ENCODE measurements at regions not wholly inside any gene's neighbourhood (a gene's known extent, or its start where the extent isn't known, plus 50 kb on each side); places are given as distances from the start of the nearest gene placed in this dataset.
"Not testable (repeated sequence)": the region's sequence is repeated elsewhere in the genome, so short reads cannot be mapped to it uniquely, and the experiment has no call there.

DNA sequence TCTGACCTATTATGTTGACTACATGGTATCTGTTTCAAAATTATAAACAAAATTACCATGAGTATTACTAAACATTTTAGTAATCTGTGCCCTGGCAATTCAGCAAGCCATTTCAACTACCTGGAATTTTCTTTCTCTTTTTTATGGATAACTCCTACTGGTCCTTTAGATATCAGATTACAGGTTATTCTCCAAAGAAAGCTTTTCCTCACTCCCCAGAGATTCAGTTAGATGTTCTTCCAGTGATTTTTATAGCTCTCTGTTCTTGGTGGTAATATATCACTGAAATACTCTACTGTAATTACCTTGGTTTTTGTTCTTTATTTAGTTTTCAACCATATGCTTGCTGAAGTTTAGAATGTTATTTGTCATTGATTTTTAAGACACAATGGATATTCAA lies 930.2 kb upstream of the FOXG1 start:
- Histone ChIP-seq H3K9me3 (no peaks in the 10 kb centered on the region), H3K4me1 (no peaks in the 10 kb centered on the region), H3K4me3 (no peak overlapping the region), H3K36me3 (ENCODE audit: low read depth, missing control alignments) (no peaks in the 10 kb centered on the region), H3K27ac (no peak overlapping the region), H3K27me3 (no peaks in the 10 kb centered on the region)
- no peak for DNase-seq
- TF ChIP-seq, protein P1, sequence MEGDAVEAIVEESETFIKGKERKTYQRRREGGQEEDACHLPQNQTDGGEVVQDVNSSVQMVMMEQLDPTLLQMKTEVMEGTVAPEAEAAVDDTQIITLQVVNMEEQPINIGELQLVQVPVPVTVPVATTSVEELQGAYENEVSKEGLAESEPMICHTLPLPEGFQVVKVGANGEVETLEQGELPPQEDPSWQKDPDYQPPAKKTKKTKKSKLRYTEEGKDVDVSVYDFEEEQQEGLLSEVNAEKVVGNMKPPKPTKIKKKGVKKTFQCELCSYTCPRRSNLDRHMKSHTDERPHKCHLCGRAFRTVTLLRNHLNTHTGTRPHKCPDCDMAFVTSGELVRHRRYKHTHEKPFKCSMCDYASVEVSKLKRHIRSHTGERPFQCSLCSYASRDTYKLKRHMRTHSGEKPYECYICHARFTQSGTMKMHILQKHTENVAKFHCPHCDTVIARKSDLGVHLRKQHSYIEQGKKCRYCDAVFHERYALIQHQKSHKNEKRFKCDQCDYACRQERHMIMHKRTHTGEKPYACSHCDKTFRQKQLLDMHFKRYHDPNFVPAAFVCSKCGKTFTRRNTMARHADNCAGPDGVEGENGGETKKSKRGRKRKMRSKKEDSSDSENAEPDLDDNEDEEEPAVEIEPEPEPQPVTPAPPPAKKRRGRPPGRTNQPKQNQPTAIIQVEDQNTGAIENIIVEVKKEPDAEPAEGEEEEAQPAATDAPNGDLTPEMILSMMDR (IDR thresholded peaks at IDR 0.05) = no peak
- TF ChIP-seq POLR2A (IDR thresholded peaks at IDR 0.05) = no peak
- intact Hi-C loops (cut with DNase I; ENCODE audit: low total_unique reads) = no loop called here

DNA sequence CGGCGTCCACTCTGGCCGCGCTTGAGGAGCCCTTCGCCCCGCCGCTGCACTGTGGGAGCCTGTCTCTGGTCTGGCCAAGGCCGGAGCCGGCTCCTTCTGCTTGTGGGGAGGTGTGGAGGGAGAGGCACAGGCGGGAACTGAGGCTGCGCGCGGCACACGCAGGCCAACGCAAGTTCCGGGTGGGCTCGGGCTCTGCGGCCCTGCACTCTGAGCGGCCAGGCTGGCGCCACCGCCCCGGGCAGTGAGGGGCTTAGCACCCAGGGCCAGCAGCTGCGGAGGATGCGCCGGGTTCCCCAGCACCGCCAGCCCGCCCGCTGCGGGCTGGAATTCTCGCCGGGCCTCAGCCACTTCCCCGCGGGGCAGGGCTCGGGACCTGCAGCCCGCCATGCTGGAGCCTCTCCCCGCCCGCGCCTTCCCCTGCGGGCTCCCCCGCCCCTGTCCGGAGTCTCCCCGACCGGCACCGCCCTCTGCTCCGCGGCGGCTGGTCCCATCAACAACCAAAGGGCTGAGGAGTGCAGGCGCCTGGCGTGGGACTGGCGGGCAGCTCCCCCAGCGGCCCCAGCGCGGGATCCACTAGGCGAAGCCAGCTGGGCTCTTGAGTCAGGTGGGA lies 921.2 kb upstream of the FOXG1 start:
- no peaks in the 10 kb centered on the region for H3K36me3 ChIP-seq (ENCODE audit: low read depth, missing control alignments)
- TF ChIP-seq, protein P1 (IDR thresholded peaks at IDR 0.05) = no peak
- peak; percentile 49 for DNase-seq
- intact Hi-C loops (cut with DNase I; ENCODE audit: low total_unique reads) = no loop called here
- no peaks in the 10 kb centered on the region for H3K4me1 ChIP-seq
- peak overlapping the region; percentile 53 to 55 for H3K4me3 ChIP-seq
- no peaks in the 10 kb centered on the region for H3K9me3 ChIP-seq
- no peaks in the 10 kb centered on the region for H3K27me3 ChIP-seq
- WGBS, 2 donors = 71 to 89% methylated on average over 15 to 52 of the region's 54 CpGs
- H3K27ac ChIP-seq = peak overlapping the region in 1 of 2 donors; percentile 59

DNA sequence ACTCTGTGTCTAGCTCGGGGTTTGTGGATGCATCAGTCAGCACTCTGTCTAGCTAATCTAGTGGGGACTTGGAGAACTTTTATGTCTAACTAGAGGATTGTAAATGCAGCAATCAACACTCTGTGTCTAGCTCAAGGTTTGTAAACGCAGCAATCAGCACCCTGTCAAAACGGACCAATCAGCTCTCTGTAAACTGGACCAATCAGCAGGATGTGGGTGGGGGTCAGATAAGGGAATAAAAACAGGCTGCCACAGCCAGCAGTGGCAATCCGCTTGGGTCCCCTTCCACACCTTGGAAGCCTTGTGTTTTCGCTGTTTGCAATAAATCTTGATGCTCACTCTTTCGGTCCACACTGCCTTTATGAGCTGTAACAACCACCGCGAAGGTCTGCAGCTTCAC lies 920.7 kb upstream of the FOXG1 start:
- 65 to 71% methylated on average over 8 of the region's 8 CpGs for WGBS, 2 donors
- no peaks in the 10 kb centered on the region for H3K36me3 ChIP-seq (ENCODE audit: low read depth, missing control alignments)

DNA sequence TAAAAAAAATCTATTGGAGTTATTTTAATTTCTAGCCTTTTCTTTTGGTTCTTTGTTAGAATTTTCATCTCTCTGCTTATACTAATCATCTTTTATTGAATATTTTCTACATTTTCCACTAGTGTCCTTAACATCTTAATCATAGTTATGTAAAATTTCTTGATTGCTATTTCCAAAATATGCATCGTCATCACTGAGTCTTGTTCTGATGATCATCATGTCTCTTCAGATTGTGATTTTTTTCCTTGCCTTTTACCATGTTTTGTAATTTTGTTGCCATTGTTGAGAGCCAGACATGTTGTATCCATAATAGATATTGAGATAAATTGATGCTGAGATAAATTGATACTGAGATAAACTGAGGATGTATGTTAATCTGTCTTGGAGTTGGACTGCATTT lies 919.1 kb upstream of the FOXG1 start:
- H3K4me1 ChIP-seq; intact Hi-C loops (cut with DNase I; ENCODE audit: low total_unique reads); H3K4me3 ChIP-seq; DNase-seq; H3K9me3 ChIP-seq; H3K27me3 ChIP-seq; H3K27ac ChIP-seq; H3K36me3 ChIP-seq (ENCODE audit: low read depth, missing control alignments): not testable (repeated sequence)
- WGBS, 2 donors = 91 to 93% methylated on average over 1 of the region's 1 CpG

More for the DNA sequence above, 920.7 kb upstream of the FOXG1 start:
- Histone ChIP-seq H3K27me3 (no peaks in the 10 kb centered on the region), H3K27ac (no peak overlapping the region), H3K4me1 (no peaks in the 10 kb centered on the region), H3K9me3 (no peaks in the 10 kb centered on the region), H3K4me3 (peak overlapping the region; percentile 53 to 55)
- DNase-seq = peak; percentile 41
- intact Hi-C loops (cut with DNase I; ENCODE audit: low total_unique reads) = no loop called here
- TF ChIP-seq, protein P1 (IDR thresholded peaks at IDR 0.05) = no peak
- TF ChIP-seq POLR2A (IDR thresholded peaks at IDR 0.05) = no peak

DNA sequence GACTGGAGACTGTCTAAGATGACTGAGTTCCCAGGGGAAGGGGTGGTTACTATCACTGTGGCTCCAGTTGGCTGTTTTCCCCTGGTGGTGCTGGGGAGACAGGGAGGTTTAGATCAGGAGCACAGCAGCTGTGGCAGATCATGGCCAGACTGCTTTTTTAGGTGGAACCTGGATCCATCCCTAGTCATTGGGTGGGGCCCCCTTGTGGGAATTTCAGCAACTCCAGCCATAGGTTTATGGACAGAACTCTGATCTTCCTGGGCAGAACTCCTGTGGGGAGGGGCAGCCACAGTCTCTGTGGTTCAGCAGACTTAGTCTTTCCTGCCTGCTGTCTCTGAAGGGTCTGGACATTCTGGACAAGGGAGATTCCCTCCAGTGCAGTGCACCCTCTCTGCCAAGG lies 917.4 kb upstream of the FOXG1 start:
- H3K36me3 ChIP-seq (ENCODE audit: low read depth, missing control alignments); H3K4me1 ChIP-seq; DNase-seq; H3K4me3 ChIP-seq; H3K9me3 ChIP-seq; H3K27me3 ChIP-seq; intact Hi-C loops (cut with DNase I; ENCODE audit: low total_unique reads); H3K27ac ChIP-seq: not testable (repeated sequence)

DNA sequence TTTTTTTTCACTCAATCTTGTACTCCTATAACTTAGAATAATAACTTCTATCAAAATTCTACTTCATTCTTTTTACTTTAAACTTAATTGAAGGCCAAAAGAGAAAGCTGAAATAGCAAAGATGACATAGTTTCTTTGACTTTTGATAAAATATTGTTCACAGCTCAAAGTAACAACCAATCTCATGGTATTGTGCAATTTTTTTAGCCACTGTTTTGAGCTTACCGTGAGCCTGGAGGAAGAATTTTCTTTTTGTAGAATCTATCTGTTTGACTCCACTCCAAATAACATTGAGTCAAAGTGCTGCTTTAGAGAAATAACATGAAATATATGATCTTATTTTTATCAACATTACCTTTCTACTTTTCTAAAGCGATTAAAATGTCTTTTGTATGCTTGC lies 903.9 kb upstream of the FOXG1 start:
- WGBS, 2 donors = 62 to 72% methylated on average over 2 of the region's 2 CpGs

More for the DNA sequence above, 903.9 kb upstream of the FOXG1 start:
- intact Hi-C loops (cut with DNase I; ENCODE audit: low total_unique reads) = no loop called here
- Histone ChIP-seq H3K9me3 (no peaks in the 10 kb centered on the region), H3K27ac (no peak overlapping the region), H3K36me3 (ENCODE audit: low read depth, missing control alignments) (no peaks in the 10 kb centered on the region), H3K27me3 (no peaks in the 10 kb centered on the region), H3K4me3 (no peak overlapping the region), H3K4me1 (no peaks in the 10 kb centered on the region)
- DNase-seq = no peak
- no peak for TF ChIP-seq POLR2A (IDR thresholded peaks at IDR 0.05)
- TF ChIP-seq, protein P1 (IDR thresholded peaks at IDR 0.05) = no peak
